HG03108 (cell line): ENCODE measurements at regions not wholly inside any gene's neighbourhood (a gene's known extent, or its start where the extent isn't known, plus 50 kb on each side); places are given as distances from the start of the nearest gene placed in this dataset.

ENCODE experiments used
- ATAC-seq: cut with Tn5 transposase; IDR thresholded peaks from one replicate; pipeline ENCODE4 v1.9.1; 2021; ENCODE audit warnings: moderate library complexity; ENCODE audit not compliant: unreplicated experiment

DNA sequence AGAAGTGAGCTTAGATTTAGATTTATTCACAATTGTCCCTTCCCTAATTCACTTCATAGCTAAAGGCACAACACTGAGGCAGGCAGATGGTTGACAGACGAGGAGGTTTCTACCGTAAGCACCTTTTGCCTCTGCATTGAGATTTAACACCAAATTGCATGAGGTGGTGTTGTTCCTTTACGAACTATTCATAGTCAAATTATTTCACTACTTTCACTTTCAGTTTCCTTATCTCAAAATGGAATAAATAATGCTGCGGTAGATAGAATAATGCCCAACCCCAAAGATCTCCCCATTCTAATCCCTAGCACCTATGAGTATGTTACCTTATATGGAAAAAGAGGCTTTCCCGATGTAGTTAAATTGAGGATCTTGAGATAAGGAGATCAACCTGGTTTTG is 58.9 kb upstream of the LINC00305 start:
- no peak for ATAC-seq

DNA sequence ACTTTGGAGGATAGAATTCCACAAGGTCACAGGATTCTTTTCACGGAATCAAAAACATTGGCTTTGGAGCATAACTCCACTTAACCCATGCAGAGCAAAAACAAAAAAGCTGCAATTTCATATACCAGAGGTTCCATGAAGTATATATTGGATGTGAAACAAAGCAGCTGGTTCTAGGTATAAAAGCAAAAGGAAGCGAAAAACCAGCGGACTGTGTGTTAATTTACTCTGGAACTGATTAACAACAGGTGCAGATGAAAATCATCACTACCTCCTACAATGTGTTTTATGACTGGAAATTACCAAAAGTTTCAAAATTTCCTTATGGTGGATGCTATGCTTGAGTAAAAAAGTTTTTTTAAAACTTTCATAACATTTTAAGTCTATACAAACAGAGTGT is 54.4 kb upstream of the LINC00305 start:
- no peak for ATAC-seq

DNA sequence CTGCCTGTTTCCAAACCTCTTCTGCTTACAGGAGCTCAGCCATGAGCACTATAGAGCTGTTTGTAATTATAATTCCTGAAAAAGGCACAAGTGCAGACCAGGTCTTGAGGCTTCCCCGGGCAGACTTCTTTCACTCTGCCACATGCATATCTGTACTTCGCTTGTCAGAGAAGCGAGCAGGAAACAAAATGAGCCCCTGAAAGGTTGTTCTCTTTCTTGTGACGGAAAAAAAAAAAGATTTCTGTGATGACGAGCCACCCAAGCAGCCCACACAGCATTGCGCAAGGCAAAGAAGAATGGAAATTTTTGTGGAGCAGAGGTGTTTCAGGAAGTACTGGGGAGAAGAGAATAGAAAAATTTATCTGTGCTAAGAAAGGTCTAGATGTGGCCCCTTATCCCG is 54.0 kb upstream of the LINC00305 start:
- ATAC-seq = no peak

DNA sequence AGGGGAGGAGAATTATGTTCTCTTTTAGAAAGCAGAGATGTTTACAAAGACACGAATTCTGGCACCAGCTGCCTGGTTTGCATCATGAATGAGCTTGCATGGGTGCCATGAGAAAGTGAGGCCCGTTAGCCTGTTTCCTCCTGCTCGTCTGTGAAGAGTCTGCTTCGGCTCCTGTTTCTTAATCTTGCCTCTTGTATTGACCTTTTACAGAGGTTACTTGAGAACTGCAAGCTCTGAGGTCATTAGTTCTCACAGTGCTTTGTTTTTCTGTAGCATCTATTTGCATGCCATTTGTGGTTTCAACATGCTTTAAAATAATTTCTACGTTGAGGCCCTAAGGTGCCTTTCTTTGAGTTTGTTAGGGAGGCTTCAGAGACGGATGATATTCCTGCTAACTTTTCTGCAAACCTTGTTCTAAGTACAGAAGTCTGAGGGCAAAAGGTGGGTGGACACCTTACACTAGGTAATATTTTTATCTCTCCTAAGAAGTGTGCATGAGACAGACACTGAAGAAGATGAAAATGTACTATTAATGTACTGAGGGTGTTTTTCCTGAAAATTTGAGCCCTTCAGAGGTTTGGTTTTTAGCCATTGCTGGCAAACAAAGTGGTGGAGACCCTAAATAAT is 53.4 kb upstream of the LINC00305 start:
- no peak for ATAC-seq

DNA sequence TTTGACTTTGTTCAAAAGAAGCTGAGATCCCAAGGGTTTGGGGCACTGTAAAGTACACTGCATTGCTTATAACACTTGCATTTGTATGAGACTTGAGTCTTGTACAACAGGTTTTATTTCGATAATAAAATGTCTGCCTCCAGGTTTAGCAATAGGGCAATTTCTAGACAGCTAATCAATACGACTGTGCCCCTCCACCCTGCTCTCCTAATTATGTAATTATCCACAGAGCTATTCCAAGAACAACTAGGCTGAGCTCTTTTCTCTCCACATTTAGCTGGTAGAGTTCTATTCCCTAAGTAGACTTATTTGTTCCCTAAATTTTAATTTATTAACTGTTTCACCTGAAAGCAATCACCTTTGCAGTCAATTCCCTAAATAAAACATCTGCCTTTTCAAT is 52.9 kb upstream of the LINC00305 start:
- ATAC-seq = no peak

DNA sequence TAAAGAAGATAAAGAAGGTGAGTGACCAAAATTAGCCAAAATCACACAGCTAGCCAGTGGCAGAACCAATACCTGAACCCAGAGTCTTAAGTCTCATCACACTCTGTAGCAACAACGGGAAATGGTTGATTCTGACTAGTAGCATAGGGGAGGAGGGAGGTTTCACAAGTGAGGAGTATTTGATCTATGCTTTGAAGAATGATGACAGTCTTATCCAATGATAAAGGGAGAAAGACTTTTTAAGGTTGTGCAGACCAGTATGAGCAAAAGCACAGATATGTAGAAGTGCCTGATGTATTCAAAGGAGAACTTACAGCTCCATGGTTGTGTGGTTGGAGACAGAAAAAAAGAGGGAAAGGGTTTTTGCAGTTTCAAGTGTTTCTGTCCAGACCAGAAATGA is 50.7 kb upstream of the LINC00305 start:
- ATAC-seq = no peak
